HCT116 (cell line): ENCODE measurements at regions not wholly inside any gene's neighbourhood (a gene's known extent, or its start where the extent isn't known, plus 50 kb on each side); places are given as distances from the start of the nearest gene placed in this dataset.

Experiments used
- ATAC-seq: fragments of 200-7000 bp; cut with Tn5 transposase; 2 replicates; pipeline ENCODE4 v1.9.1; 2020; ENCODE audit warnings: mild to moderate bottlenecking, moderate library complexity
- BruUV-seq: library from RNA; stranded (reverse); fragments of 400-500 nt; replicated peaks from 2 replicates; lab custom pipeline; 2021; lab: Mats Ljungman, UMichigan
- CTCF ChIA-PET: fragments of 300-600 bp; sonication (Branson Sonifier 250); formaldehyde crosslinking; loops from one replicate; lab custom pipeline; 2021; ENCODE audit warnings: antibody characterized with exemption; lab: Charles Lee
- POLR2A ChIA-PET: fragments of 300-600, 350-600 bp; sonication (Branson Sonifier 250); formaldehyde crosslinking; loops from one replicate; lab custom pipeline; 2021; ENCODE audit warnings: antibody characterized with exemption; lab: Charles Lee
- RAD21 ChIA-PET, 2 experiments: fragments of 300-600 bp; sonication (Branson Sonifier 250); formaldehyde crosslinking; loops; one replicate each; lab custom pipeline; 2023; ENCODE audit warnings: low total read pairs in 2 of 2; ENCODE audit not compliant: uncharacterized antibody in 2 of 2, unreplicated experiment in 2 of 2, low non-redundant PET in 1 of 2; lab: Charles Lee
- DNase-seq: peaks from one replicate; pipeline ENCODE4 v3.0.0-alpha.2; 2010; ENCODE audit warnings: low read depth, low spot score
- H2AFZ ChIP-seq: fragments of 200-600 bp; shearing (Covaris generic), sonication (generic); 2 replicates; pipeline ENCODE4 v1.6.1; 2017; ENCODE audit warnings: low read depth, mixed run types, mixed read lengths, antibody characterized with exemption, low read length; ENCODE audit not compliant: poor library complexity, severe bottlenecking
- H3K27ac ChIP-seq: 2 replicates; pipeline ENCODE4 v1.5.1; 2012; ENCODE audit warnings: low read depth, low read length
- H3K27me3 ChIP-seq: fragments of 200-600 bp; sonication (generic); 2 replicates; pipeline ENCODE4 v1.6.1; 2016; ENCODE audit warnings: mixed run types, low read length, mixed read lengths; ENCODE audit not compliant: insufficient read depth
- H3K36me3 ChIP-seq, 2 experiments: fragments of 200-500 bp in 1 of 2; fragments of 200-600 bp in 1 of 2; sonication (Bioruptor generic) in 1 of 2; sonication (generic) in 1 of 2; 2 replicates each; pipeline versions ENCODE4 v1.5.1 to v1.6.1; 2014 to 2016; ENCODE audit warnings: low read length in 2 of 2, inconsistent platforms in 1 of 2, mixed read lengths in 1 of 2, mixed run types in 1 of 2; ENCODE audit not compliant: insufficient read depth in 2 of 2, control insufficient read depth in 1 of 2
- H3K4me1 ChIP-seq, 2 experiments: fragments of 200-600 bp in 1 of 2; sonication (generic) in 1 of 2; 2 replicates each; pipeline versions ENCODE4 v1.5.1 to v1.6.1; 2012 to 2017; ENCODE audit warnings: low read length in 2 of 2, inconsistent platforms in 1 of 2, mild to moderate bottlenecking in 1 of 2, mixed read lengths in 1 of 2, mixed run types in 1 of 2, moderate library complexity in 1 of 2; ENCODE audit not compliant: insufficient read depth in 2 of 2, control insufficient read depth in 1 of 2
- H3K4me2 ChIP-seq: fragments of 200-600 bp; sonication (generic); 2 replicates; pipeline ENCODE4 v1.6.1; 2017; ENCODE audit warnings: mixed run types, low read length, mixed read lengths
- H3K4me3 ChIP-seq, 2 experiments: fragments of 200-600 bp in 1 of 2; sonication (generic) in 1 of 2; replicated peaks in 1 of 2; 2 replicates each; pipeline ENCODE4 v1.5.1; 2011 to 2016; ENCODE audit warnings: low read length in 2 of 2, control low read depth in 1 of 2, low read depth in 1 of 2, mild to moderate bottlenecking in 1 of 2, mixed read lengths in 1 of 2, mixed run types in 1 of 2
- H3K79me2 ChIP-seq: fragments of 200-600 bp; sonication (generic); 2 replicates; pipeline ENCODE4 v1.6.1; 2017; ENCODE audit warnings: mild to moderate bottlenecking, mixed run types, low read length, moderate library complexity, mixed read lengths; ENCODE audit not compliant: insufficient read depth
- H3K9ac ChIP-seq: fragments of 200-600 bp; sonication (generic); 2 replicates; pipeline ENCODE4 v1.6.1; 2016; ENCODE audit warnings: low read length, mixed read lengths
- H3K9me2 ChIP-seq: fragments of 200-600 bp; sonication (generic), shearing (Covaris generic); 2 replicates; pipeline ENCODE4 v1.6.1; 2017; ENCODE audit warnings: mixed run types, mild to moderate bottlenecking, moderate library complexity; ENCODE audit not compliant: insufficient read depth
- H3K9me3 ChIP-seq, 2 experiments: fragments of 200-500 bp in 1 of 2; fragments of 200-600 bp in 1 of 2; sonication (Bioruptor generic) in 1 of 2; sonication (generic) in 1 of 2; 2 replicates each; pipeline ENCODE4 v1.6.1; 2014 to 2017; ENCODE audit warnings: low read length in 2 of 2, mixed read lengths in 2 of 2, inconsistent platforms in 1 of 2, low read depth in 1 of 2, mild to moderate bottlenecking in 1 of 2, mixed run types in 1 of 2, moderate library complexity in 1 of 2; ENCODE audit not compliant: control insufficient read depth in 1 of 2, insufficient read depth in 1 of 2
- H4K20me1 ChIP-seq: fragments of 200-600 bp; sonication (generic), shearing (Covaris generic); 2 replicates; pipeline ENCODE4 v1.6.1; 2017; ENCODE audit warnings: mixed run types, mild to moderate bottlenecking, moderate library complexity; ENCODE audit not compliant: insufficient read depth
- CBX3 ChIP-seq: IDR thresholded peaks from 2 replicates; pipeline ENCODE4 v1.6.1; 2012; ENCODE audit warnings: low read depth
- EZH2 ChIP-seq: fragments of 200-600 bp; sonication (generic); IDR thresholded peaks from 2 replicates; pipeline ENCODE4 v1.6.1; 2017; ENCODE audit warnings: antibody characterized with exemption, mixed run types
- EZH2phosphoT487 ChIP-seq: fragments of 200-600 bp; IDR thresholded peaks from 2 replicates; pipeline ENCODE4 v1.6.1; 2018; ENCODE audit warnings: antibody characterized with exemption, borderline replicate concordance
- POLR2A ChIP-seq: IDR thresholded peaks from 2 replicates; pipeline ENCODE4 v1.7.0; 2011; ENCODE audit warnings: borderline replicate concordance; ENCODE audit not compliant: insufficient read depth, insufficient read length; ENCODE audit errors: extremely low read depth
- YY1 ChIP-seq: IDR thresholded peaks from 2 replicates; pipeline ENCODE4 v1.6.1; 2011; ENCODE audit warnings: low read length, low read depth, moderate library complexity, mild to moderate bottlenecking; ENCODE audit not compliant: insufficient replicate concordance; ENCODE audit errors: extremely low read depth
- ZFX ChIP-seq: fragments of 450-650 bp; IDR thresholded peaks from 2 replicates; pipeline ENCODE4 v1.6.1; 2017
- ZNF274 ChIP-seq: fragments of 200-500 bp; sonication (Bioruptor generic); IDR thresholded peaks from 2 replicates; pipeline ENCODE4 v1.6.1; 2014; ENCODE audit warnings: mild to moderate bottlenecking, low read depth, low read length, inconsistent platforms
- intact Hi-C: fragments of 100-400 bp; cut with micrococcal nuclease; formaldehyde crosslinking; loops from 2 replicates; pipeline ENCODE4 v1.10.0; 2022
- TF ChIP-seq, protein P1 (sequence below): IDR thresholded peaks from 2 replicates; pipeline ENCODE4 v1.6.1; 2011; ENCODE audit warnings: mild to moderate bottlenecking, low read length, moderate library complexity; ENCODE audit not compliant: insufficient replicate concordance; ENCODE audit errors: extremely low read depth
- TF ChIP-seq, protein P2 (sequence below): IDR thresholded peaks from 2 replicates; pipeline ENCODE4 v1.6.1; 2012

DNA sequence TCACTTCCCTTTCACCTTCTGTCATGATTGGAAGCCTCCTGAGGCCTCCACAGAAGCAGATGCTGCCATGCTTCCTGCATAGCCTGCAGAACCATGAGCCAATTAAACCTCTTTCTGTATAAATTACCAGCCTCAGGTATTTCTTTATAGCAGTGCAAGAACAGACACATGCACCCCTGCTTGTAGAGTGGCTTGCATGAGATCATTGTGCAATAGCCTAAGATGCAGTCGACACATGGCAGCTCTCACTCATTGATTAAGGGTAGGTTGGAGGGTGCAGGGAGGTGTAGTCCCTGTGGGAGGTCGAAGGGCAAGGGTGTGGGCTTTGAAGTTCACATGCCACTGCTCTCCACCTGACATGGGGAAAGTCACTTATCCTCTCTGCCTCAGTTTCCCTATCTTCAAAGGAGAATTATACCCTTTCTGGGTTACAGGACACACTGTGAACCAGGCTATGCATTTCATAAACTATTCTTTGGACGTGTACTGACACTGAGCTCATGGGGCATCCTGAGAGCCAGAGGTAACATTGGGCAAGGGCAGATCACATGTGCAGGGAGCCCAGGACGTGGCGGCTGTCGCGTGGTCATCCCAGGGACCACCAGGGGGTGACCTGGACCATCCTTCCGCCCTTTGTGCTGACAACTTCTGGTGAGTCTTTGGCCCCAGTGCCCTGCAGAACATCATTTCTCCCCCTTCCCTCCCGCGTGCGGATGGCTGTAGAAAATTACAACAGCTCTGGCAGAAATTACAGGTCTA, 69.2 kb upstream of the SHANK2 start:
- CTCF ChIA-PET: no interaction called here
- Histone ChIP-seq H3K27ac (no peak overlapping the region), H2AFZ (no peak overlapping the region), H3K36me3 (no peaks in the 10 kb centered on the region), H3K4me2 (no peak overlapping the region), H3K4me3 (no peak overlapping the region), H3K79me2 (no peaks in the 10 kb centered on the region), H4K20me1 (no peaks in the 10 kb centered on the region), H3K27me3 (no peaks in the 10 kb centered on the region), H3K9me3 (no peaks in the 10 kb centered on the region; a peak in 1 of 4 replicates), H3K9me2 (no peaks in the 10 kb centered on the region), H3K9ac (no peak overlapping the region), H3K4me1 (no peaks in the 10 kb centered on the region)
- no peak for TF ChIP-seq ZFX
- no peak for TF ChIP-seq YY1
- TF ChIP-seq POLR2A: no peak
- TF ChIP-seq ZNF274: no peak
- TF ChIP-seq, protein P1, sequence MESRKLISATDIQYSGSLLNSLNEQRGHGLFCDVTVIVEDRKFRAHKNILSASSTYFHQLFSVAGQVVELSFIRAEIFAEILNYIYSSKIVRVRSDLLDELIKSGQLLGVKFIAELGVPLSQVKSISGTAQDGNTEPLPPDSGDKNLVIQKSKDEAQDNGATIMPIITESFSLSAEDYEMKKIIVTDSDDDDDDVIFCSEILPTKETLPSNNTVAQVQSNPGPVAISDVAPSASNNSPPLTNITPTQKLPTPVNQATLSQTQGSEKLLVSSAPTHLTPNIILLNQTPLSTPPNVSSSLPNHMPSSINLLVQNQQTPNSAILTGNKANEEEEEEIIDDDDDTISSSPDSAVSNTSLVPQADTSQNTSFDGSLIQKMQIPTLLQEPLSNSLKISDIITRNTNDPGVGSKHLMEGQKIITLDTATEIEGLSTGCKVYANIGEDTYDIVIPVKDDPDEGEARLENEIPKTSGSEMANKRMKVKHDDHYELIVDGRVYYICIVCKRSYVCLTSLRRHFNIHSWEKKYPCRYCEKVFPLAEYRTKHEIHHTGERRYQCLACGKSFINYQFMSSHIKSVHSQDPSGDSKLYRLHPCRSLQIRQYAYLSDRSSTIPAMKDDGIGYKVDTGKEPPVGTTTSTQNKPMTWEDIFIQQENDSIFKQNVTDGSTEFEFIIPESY: no peak
- TF ChIP-seq, protein P2, sequence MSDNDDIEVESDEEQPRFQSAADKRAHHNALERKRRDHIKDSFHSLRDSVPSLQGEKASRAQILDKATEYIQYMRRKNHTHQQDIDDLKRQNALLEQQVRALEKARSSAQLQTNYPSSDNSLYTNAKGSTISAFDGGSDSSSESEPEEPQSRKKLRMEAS: no peak
- TF ChIP-seq EZH2: no peak
- TF ChIP-seq CBX3: no peak
- no peak for TF ChIP-seq EZH2phosphoT487
- no peak for ATAC-seq
- intact Hi-C loops: no loop called here
- RAD21 ChIA-PET: no interaction called here
- POLR2A ChIA-PET: no interaction called here
- BruUV-seq: no TSS peak
- DNase-seq: no peak
